GM12865 (cell line): ENCODE measurements at regions not wholly inside any gene's neighbourhood (a gene's known extent, or its start where the extent isn't known, plus 50 kb on each side); places are given as distances from the start of the nearest gene placed in this dataset.
"Not testable (repeated sequence)": the region's sequence is repeated elsewhere in the genome, so short reads cannot be mapped to it uniquely, and the experiment has no call there.

ENCODE experiments used
- DNase-seq: peaks from one replicate; pipeline ENCODE4 v3.0.0; 2010; ENCODE audit warnings: low read depth
- H3K4me3 ChIP-seq: 2 replicates; pipeline ENCODE4 v1.5.1; 2011; ENCODE audit warnings: mild to moderate bottlenecking, low read depth, low read length, control low read depth
- TF ChIP-seq, protein P1 (sequence below): IDR thresholded peaks from 2 replicates; pipeline ENCODE4 v1.5.1; 2011; ENCODE audit warnings: low read length, control low read depth, low read depth, inconsistent platforms; ENCODE audit not compliant: insufficient read depth; ENCODE audit errors: missing control alignments

GRCh38 chr9:101957705-101958104, 219.3 kb upstream of the GRIN3A start:
- TF ChIP-seq, protein P1, sequence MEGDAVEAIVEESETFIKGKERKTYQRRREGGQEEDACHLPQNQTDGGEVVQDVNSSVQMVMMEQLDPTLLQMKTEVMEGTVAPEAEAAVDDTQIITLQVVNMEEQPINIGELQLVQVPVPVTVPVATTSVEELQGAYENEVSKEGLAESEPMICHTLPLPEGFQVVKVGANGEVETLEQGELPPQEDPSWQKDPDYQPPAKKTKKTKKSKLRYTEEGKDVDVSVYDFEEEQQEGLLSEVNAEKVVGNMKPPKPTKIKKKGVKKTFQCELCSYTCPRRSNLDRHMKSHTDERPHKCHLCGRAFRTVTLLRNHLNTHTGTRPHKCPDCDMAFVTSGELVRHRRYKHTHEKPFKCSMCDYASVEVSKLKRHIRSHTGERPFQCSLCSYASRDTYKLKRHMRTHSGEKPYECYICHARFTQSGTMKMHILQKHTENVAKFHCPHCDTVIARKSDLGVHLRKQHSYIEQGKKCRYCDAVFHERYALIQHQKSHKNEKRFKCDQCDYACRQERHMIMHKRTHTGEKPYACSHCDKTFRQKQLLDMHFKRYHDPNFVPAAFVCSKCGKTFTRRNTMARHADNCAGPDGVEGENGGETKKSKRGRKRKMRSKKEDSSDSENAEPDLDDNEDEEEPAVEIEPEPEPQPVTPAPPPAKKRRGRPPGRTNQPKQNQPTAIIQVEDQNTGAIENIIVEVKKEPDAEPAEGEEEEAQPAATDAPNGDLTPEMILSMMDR, result no peak
- H3K4me3 ChIP-seq, result no peak overlapping the region
- DNase-seq, result no peak

GRCh38 chr9:101951598-101951997, 213.2 kb upstream of the GRIN3A start:
- H3K4me3 ChIP-seq, result no peak overlapping the region
- no peak for DNase-seq
- TF ChIP-seq, protein P1, result no peak

- no peak for DNase-seq
- TF ChIP-seq, protein P1, result no peak
- H3K4me3 ChIP-seq, result no peak overlapping the region
These were observed 193.3 kb upstream of the GRIN3A start for GRCh38 chr9:101931756-101932155.

DNA sequence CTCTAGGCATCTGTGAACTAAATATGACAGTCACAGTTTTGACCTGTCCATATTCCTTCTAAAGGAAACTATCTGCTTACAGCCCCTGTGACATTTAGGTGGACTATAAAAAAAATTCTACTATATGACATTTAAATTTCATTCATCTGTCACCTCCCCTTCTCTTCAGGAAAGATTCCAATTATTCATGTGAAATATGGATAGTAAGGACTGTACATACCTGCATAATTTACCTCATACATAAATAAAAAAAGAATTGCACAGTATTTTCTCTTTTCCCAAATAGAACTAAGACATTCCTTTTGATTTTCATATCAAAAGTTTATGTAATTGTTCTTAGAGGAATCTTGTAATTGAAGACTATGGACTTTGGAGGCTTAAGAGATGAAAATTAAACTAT, 192.3 kb upstream of the GRIN3A start:
- H3K4me3 ChIP-seq, result no peak overlapping the region
- DNase-seq, result no peak
- TF ChIP-seq, protein P1, result no peak

DNA sequence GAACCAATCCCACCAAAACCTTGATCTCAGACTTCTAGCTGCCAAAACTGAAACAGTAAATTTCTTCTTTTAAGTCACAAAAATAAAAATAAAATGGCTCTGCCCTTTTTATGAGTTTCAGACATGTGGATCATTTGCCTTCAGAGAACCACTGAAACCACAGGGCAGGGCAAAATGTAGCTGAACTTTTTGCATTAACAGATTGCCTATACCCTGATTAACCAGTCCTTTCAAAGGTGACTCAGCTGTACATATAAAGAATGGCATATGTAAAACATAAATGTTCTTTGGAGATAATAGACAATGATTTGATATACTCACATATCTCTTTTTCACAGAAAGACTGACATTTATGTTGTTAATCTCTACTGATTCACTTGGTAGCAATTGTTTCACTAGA, 187.1 kb upstream of the GRIN3A start:
- no peak for DNase-seq
- TF ChIP-seq, protein P1, result no peak

DNA sequence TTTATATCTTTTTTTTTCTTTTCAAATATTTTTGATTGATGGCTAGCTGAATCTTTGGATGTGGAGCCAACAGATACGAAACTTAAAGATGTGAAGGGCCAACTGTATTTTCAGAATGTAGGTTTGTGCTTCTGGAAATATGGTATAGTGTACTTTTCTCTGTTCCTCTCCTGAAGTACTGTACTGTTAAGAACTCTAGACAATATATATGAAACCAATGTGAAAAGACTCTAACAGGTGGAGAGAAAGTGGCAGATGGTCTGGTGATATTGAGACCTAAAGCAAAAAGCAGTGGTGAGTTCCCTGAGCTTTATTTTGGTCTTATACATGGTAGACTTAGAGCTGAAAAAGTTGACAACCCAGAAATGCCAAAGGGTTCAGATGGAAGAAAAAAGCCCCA, 185.0 kb upstream of the GRIN3A start:
- no peak overlapping the region for H3K4me3 ChIP-seq
- DNase-seq, result no peak
- TF ChIP-seq, protein P1, result no peak

More for the DNA sequence above, 187.1 kb upstream of the GRIN3A start:
- no peak overlapping the region for H3K4me3 ChIP-seq

DNA sequence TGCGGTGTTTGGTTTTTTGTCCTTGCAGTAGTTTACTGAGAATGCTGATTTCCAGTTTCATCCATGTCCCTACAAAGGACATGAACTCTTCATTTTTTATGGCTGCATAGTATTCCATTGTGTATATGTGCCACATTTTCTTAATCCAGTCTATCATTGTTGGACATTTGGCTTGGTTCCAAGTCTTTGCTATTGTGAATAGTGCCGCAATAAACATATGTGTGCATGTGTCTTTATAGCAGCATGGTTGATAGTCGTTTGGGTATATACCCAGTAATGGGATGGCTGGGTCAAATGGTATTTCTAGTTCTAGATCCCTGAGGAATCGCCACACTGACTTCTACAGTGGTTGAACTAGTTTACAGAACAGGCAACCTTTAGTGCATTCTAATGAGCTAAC, 178.5 kb upstream of the GRIN3A start:
- DNase-seq, H3K4me3 ChIP-seq: not testable (repeated sequence)

- no peak for DNase-seq
- TF ChIP-seq, protein P1, result no peak
- no peak overlapping the region for H3K4me3 ChIP-seq
These were observed 177.0 kb upstream of the GRIN3A start for GRCh38 chr9:101915482-101915881.
